Panc1 (cell line): ENCODE measurements at regions not wholly inside any gene's neighbourhood (a gene's known extent, or its start where the extent isn't known, plus 50 kb on each side); places are given as distances from the start of the nearest gene placed in this dataset.

Experiments used
- CTCF ChIP-seq: fragments of 450-650 bp; IDR thresholded peaks from 2 replicates; pipeline ENCODE4 v1.5.1; 2017; ENCODE audit warnings: mild to moderate bottlenecking
- POLR2AphosphoS5 ChIP-seq: IDR thresholded peaks from 2 replicates; pipeline ENCODE4 v1.6.1; 2012; ENCODE audit warnings: mild to moderate bottlenecking, low read depth, low read length, moderate library complexity
- REST ChIP-seq, 2 experiments: IDR thresholded peaks; 2 replicates each; pipeline ENCODE4 v1.6.1; 2011 to 2012; ENCODE audit warnings: low read depth in 2 of 2, control low read depth in 1 of 2, low read length in 1 of 2, mild to moderate bottlenecking in 1 of 2, moderate library complexity in 1 of 2; ENCODE audit not compliant: insufficient read depth in 1 of 2
- SIN3A ChIP-seq: IDR thresholded peaks from 2 replicates; pipeline ENCODE4 v1.6.1; 2012; ENCODE audit warnings: low read depth, mild to moderate bottlenecking, low read length, moderate library complexity, borderline replicate concordance; ENCODE audit not compliant: insufficient read depth
- TCF7L2 ChIP-seq: IDR thresholded peaks from 2 replicates; pipeline ENCODE4 v1.6.1; 2011; ENCODE audit warnings: mild to moderate bottlenecking, low read depth, low read length, inconsistent platforms

GRCh38 chr2:156046900-156047299 lies 285.6 kb downstream of the NR4A2 start:
- no peak for TF ChIP-seq POLR2AphosphoS5
- TF ChIP-seq CTCF, result no peak
- TF ChIP-seq REST (IDR thresholded peaks at IDR 0.05; ENCODE audit: insufficient read depth in 1 of 2, low read depth in 2 of 2, low read length in 1 of 2), result no peak
- no peak for TF ChIP-seq SIN3A
- TF ChIP-seq TCF7L2, result no peak
